Endothelial cell of umbilical vein (primary cell): ENCODE measurements at regions not wholly inside any gene's neighbourhood (a gene's known extent, or its start where the extent isn't known, plus 50 kb on each side); places are given as distances from the start of the nearest gene placed in this dataset.

Source experiments
- EZH2 ChIP-seq: IDR thresholded peaks from 2 replicates; pipeline ENCODE4 v1.6.1; 2012; ENCODE audit warnings: borderline replicate concordance, low read depth, mild to moderate bottlenecking, moderate library complexity, low read length, inconsistent platforms; ENCODE audit not compliant: severe bottlenecking
- MYC ChIP-seq: IDR thresholded peaks from one replicate; pipeline ENCODE4 v1.6.1; 2011; ENCODE audit warnings: mild to moderate bottlenecking, low read depth, low read length
- POLR2A ChIP-seq: IDR thresholded peaks from 2 replicates; pipeline ENCODE4 v1.6.1; 2012; ENCODE audit warnings: low read depth, mild to moderate bottlenecking, control low read depth, low read length
- TF ChIP-seq, protein P1 (sequence below), 2 donors: IDR thresholded peaks; 1 replicate in 1 of 2; 2 replicates in 1 of 2; pipeline ENCODE4 v1.5.1; 2011; ENCODE audit warnings: low read length in 2 of 2, mild to moderate bottlenecking in 2 of 2, moderate library complexity in 2 of 2, control low read depth in 1 of 2, inconsistent platforms in 1 of 2, low read depth in 1 of 2; ENCODE audit not compliant: insufficient read depth in 1 of 2; ENCODE audit errors: extremely low read depth in 1 of 2

DNA sequence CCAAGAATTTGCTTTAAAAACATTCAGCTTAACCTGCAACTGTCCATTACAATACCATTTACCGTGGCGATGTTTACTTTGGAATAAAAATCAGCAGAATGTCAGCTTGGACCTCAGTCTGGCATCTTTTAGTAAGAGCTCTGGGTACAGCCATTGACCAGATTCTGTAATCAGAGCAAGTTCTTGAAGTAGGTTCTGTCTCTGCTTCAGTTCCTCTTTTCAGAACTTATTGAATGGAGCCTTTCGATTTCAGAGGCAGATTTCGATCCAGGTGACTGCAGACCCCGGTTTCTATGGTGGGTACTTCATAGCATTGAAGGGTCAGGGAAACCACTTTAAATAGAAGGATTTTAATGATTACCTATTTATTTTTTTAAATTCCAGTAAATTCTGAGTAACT is 53.4 kb upstream of the SV2C start:
- TF ChIP-seq, protein P1, sequence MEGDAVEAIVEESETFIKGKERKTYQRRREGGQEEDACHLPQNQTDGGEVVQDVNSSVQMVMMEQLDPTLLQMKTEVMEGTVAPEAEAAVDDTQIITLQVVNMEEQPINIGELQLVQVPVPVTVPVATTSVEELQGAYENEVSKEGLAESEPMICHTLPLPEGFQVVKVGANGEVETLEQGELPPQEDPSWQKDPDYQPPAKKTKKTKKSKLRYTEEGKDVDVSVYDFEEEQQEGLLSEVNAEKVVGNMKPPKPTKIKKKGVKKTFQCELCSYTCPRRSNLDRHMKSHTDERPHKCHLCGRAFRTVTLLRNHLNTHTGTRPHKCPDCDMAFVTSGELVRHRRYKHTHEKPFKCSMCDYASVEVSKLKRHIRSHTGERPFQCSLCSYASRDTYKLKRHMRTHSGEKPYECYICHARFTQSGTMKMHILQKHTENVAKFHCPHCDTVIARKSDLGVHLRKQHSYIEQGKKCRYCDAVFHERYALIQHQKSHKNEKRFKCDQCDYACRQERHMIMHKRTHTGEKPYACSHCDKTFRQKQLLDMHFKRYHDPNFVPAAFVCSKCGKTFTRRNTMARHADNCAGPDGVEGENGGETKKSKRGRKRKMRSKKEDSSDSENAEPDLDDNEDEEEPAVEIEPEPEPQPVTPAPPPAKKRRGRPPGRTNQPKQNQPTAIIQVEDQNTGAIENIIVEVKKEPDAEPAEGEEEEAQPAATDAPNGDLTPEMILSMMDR (IDR thresholded peaks at IDR 0.05; ENCODE audit: extremely low read depth in 1 of 2, insufficient read depth in 1 of 2, low read depth in 1 of 2, low read length in 2 of 2): no peak
- TF ChIP-seq POLR2A (no peak), MYC (no peak), EZH2 (no peak)
